ENCODE measurements at regions not wholly inside any gene's neighbourhood (a gene's known extent, or its start where the extent isn't known, plus 50 kb on each side); places are given as distances from the start of the nearest gene placed in this dataset.

GRCh38 chr16:13756411-13757140 lies 163.4 kb upstream of the ERCC4 start:
- Mint-ChIP-seq H3K27ac (no peak overlapping the region), H3K4me1 (no peaks in the 10 kb centered on the region), H3K9me3 (peaks cover 0 to 10% (median 5%) of the 10 kb centered on the region in 9 donors), H3K36me3 (no peaks in the 10 kb centered on the region), H3K27me3 (peaks cover 6 to 38% (median 16%) of the 10 kb centered on the region in 5 donors), H3K4me3 (no peak overlapping the region)
- DNase-seq: no peak
- POLR2A ChIA-PET: no interaction called here
- ATAC-seq: no peak

- Mint-ChIP-seq H3K27me3 (peaks cover 0 to 26% (median 10%) of the 10 kb centered on the region in 5 donors), H3K9me3 (peaks cover 0 to 5% (median 0%) of the 10 kb centered on the region in 9 donors), H3K4me3 (no peak overlapping the region), H3K36me3 (no peaks in the 10 kb centered on the region), H3K27ac (no peak overlapping the region), H3K4me1 (no peaks in the 10 kb centered on the region)
- POLR2A ChIA-PET: no interaction called here
- DNase-seq (no peak), ATAC-seq (no peak)
These were observed 153.6 kb upstream of the ERCC4 start for GRCh38 chr16:13766334-13766733.

GRCh38 chr16:13767215-13767614 lies 152.7 kb upstream of the ERCC4 start:
- no peak for ATAC-seq
- POLR2A ChIA-PET: no interaction called here
- no peaks in the 10 kb centered on the region for H3K4me1 Mint-ChIP-seq
- DNase-seq: no peak
- H3K27ac Mint-ChIP-seq: no peak overlapping the region
- H3K27me3 Mint-ChIP-seq: peaks cover 1 to 20% (median 10%) of the 10 kb centered on the region in 5 donors
- H3K4me3 Mint-ChIP-seq: no peak overlapping the region
- H3K36me3 Mint-ChIP-seq: no peaks in the 10 kb centered on the region
- peaks cover 0 to 5% (median 0%) of the 10 kb centered on the region in 9 donors for H3K9me3 Mint-ChIP-seq

- no peak for ATAC-seq
- H3K27me3 Mint-ChIP-seq: peaks cover 1 to 25% (median 11%) of the 10 kb centered on the region in 5 donors
- no peak overlapping the region for H3K4me3 Mint-ChIP-seq
- DNase-seq: no peak
- peaks cover 0 to 5% (median 0%) of the 10 kb centered on the region in 9 donors for H3K9me3 Mint-ChIP-seq
- H3K4me1 Mint-ChIP-seq: no peaks in the 10 kb centered on the region
- POLR2A ChIA-PET: no interaction called here
- peaks cover 0 to 2% (median 0%) of the 10 kb centered on the region in 3 donors for H3K36me3 Mint-ChIP-seq
- H3K27ac Mint-ChIP-seq: no peak overlapping the region
These were observed 151.5 kb upstream of the ERCC4 start for GRCh38 chr16:13768471-13768870.

GRCh38 chr16:13770436-13770835 lies 149.5 kb upstream of the ERCC4 start:
- ATAC-seq: no peak
- H3K27ac Mint-ChIP-seq: no peak overlapping the region
- no peak overlapping the region for H3K4me3 Mint-ChIP-seq
- no peaks in the 10 kb centered on the region for H3K4me1 Mint-ChIP-seq
- peaks cover 1 to 27% (median 13%) of the 10 kb centered on the region in 5 donors for H3K27me3 Mint-ChIP-seq
- no peak for DNase-seq
- peaks cover 0 to 6% (median 0%) of the 10 kb centered on the region in 3 donors for H3K36me3 Mint-ChIP-seq
- POLR2A ChIA-PET: no interaction called here
- H3K9me3 Mint-ChIP-seq: peaks cover 3 to 14% (median 4%) of the 10 kb centered on the region in 9 donors

DNA sequence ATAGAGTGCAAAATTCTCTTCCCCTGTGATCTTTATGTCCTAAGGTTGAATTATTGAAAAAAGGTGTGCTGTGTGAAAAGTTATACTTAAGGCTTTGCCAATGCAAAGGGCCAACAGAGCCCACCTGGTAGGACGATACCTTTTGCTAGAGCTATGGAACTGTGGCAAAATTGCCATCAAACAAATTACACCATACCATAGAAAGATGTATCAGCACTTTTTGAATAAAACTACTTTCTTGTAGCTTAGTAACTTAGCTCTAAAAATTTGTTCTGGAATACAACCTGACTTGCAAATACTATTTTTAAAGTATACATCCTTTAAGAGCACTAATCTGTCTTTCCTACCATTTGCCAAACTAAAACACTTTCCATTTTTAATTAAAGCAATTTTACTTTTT lies 147.2 kb upstream of the ERCC4 start:
- DNase-seq (no peak), ATAC-seq (no peak)
- POLR2A ChIA-PET: no interaction called here
- peaks cover 6 to 23% (median 11%) of the 10 kb centered on the region in 9 donors for H3K9me3 Mint-ChIP-seq
- peaks cover 0 to 11% (median 0%) of the 10 kb centered on the region in 3 donors for H3K36me3 Mint-ChIP-seq
- H3K4me1 Mint-ChIP-seq: no peaks in the 10 kb centered on the region
- H3K27ac Mint-ChIP-seq: no peak overlapping the region
- H3K4me3 Mint-ChIP-seq: no peak overlapping the region
- peaks cover 1 to 27% (median 12%) of the 10 kb centered on the region in 5 donors for H3K27me3 Mint-ChIP-seq

DNA sequence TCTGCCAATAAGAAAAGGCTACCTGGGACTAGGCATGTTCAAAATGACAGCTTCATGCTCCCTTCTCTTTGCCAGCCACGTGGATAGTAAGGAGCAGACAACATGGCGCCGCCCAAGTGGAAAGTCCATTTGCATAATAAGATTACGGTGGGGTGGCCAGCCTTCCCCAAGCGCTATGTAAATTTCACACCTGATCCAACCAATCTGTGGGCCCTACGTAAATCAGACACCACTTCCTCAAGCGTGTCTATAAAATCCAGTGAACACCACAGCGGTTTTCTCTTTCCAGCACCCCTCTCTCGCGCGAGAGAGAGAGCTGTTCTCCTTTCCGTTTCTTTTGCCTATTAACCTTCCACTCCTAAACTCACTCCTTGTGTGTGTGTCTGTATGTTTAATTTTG lies 140.3 kb upstream of the ERCC4 start:
- peaks cover 0 to 23% (median 6%) of the 10 kb centered on the region in 5 donors for H3K27me3 Mint-ChIP-seq
- H3K36me3 Mint-ChIP-seq: peaks cover 0 to 16% (median 0%) of the 10 kb centered on the region in 3 donors
- peaks cover 6 to 45% (median 14%) of the 10 kb centered on the region in 9 donors for H3K9me3 Mint-ChIP-seq
- H3K27ac Mint-ChIP-seq: no peak overlapping the region
- H3K4me1 Mint-ChIP-seq: no peaks in the 10 kb centered on the region
- ATAC-seq: no peak
- POLR2A ChIA-PET: no interaction called here
- H3K4me3 Mint-ChIP-seq: no peak overlapping the region
- DNase-seq: no peak

GRCh38 chr16:13780406-13781168 lies 139.4 kb upstream of the ERCC4 start:
- ATAC-seq (no peak), DNase-seq (no peak)
- Mint-ChIP-seq H3K27ac (no peak overlapping the region), H3K9me3 (peaks cover 4 to 40% (median 12%) of the 10 kb centered on the region in 9 donors), H3K4me1 (no peaks in the 10 kb centered on the region), H3K27me3 (peaks cover 0 to 23% (median 6%) of the 10 kb centered on the region in 5 donors), H3K36me3 (peaks cover 0 to 12% (median 0%) of the 10 kb centered on the region in 3 donors), H3K4me3 (no peak overlapping the region)
- POLR2A ChIA-PET: no interaction called here

GRCh38 chr16:13781169-13781564 lies 138.8 kb upstream of the ERCC4 start:
- POLR2A ChIA-PET: no interaction called here

GRCh38 chr16:13781575-13782338 lies 138.2 kb upstream of the ERCC4 start:
- no peak for DNase-seq
- Mint-ChIP-seq H3K4me1 (no peaks in the 10 kb centered on the region), H3K27me3 (peaks cover 0 to 23% (median 6%) of the 10 kb centered on the region in 5 donors), H3K36me3 (peaks cover 0 to 9% (median 0%) of the 10 kb centered on the region in 3 donors), H3K4me3 (no peak overlapping the region), H3K9me3 (peaks cover 3 to 36% (median 7%) of the 10 kb centered on the region in 9 donors), H3K27ac (no peak overlapping the region)
- POLR2A ChIA-PET: no interaction called here
- no peak for ATAC-seq

More at GRCh38 chr16:13781169-13781564, 138.8 kb upstream of the ERCC4 start:
- Mint-ChIP-seq H3K4me1 (no peaks in the 10 kb centered on the region), H3K27me3 (peaks cover 0 to 23% (median 6%) of the 10 kb centered on the region in 5 donors), H3K27ac (no peak overlapping the region), H3K4me3 (no peak overlapping the region), H3K36me3 (peaks cover 0 to 9% (median 0%) of the 10 kb centered on the region in 3 donors), H3K9me3 (peaks cover 3 to 35% (median 7%) of the 10 kb centered on the region in 9 donors)
- no peak for DNase-seq
- no peak for ATAC-seq

GRCh38 chr16:13791095-13791494 lies 128.9 kb upstream of the ERCC4 start:
- POLR2A ChIA-PET: no interaction called here
- peaks cover 0 to 25% (median 13%) of the 10 kb centered on the region in 9 donors for H3K9me3 Mint-ChIP-seq
- no peak for ATAC-seq
- H3K4me1 Mint-ChIP-seq: no peaks in the 10 kb centered on the region
- H3K4me3 Mint-ChIP-seq: no peak overlapping the region
- H3K27ac Mint-ChIP-seq: no peak overlapping the region
- H3K36me3 Mint-ChIP-seq: peaks cover 0 to 11% (median 0%) of the 10 kb centered on the region in 3 donors
- DNase-seq: no peak
- H3K27me3 Mint-ChIP-seq: peaks cover 6 to 33% (median 9%) of the 10 kb centered on the region in 5 donors

DNA sequence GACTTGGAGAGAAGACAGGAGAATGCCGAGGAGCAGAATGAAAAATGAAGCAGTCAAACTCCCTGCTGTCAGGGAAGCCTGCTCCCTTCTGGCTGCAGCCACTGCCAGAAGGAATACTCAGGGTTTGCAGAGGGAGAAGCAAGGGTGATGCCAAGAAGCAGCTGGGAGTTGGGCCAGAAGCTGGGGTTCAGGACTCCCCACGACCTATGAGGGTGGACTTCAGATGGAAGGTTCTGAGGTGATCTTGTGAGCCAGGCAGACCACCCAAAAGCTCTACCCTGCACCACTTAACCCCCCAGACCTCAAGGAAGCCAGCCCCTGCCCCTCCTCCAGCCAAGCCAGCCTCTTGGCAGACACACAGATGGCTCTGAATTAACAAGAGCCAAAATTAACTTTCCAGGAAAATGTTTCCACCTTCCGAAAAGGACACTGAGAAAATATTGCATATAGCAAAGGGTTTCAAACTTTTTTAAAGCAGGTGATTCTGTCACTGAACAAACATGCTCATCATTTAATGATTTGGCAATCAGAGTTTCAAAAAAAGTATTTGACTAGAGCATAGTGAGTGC lies 126.0 kb upstream of the ERCC4 start:
- Mint-ChIP-seq H3K9me3 (peaks cover 0 to 25% (median 10%) of the 10 kb centered on the region in 9 donors), H3K27ac (no peak overlapping the region), H3K4me3 (no peak overlapping the region), H3K4me1 (no peaks in the 10 kb centered on the region), H3K27me3 (peaks cover 4 to 34% (median 12%) of the 10 kb centered on the region in 5 donors), H3K36me3 (peaks cover 0 to 11% (median 0%) of the 10 kb centered on the region in 3 donors)
- ATAC-seq: no peak
- POLR2A ChIA-PET: no interaction called here
- DNase-seq: no peak
